ENCODE measurements at regions not wholly inside any gene's neighbourhood (a gene's known extent, or its start where the extent isn't known, plus 50 kb on each side); places are given as distances from the start of the nearest gene placed in this dataset.

DNA sequence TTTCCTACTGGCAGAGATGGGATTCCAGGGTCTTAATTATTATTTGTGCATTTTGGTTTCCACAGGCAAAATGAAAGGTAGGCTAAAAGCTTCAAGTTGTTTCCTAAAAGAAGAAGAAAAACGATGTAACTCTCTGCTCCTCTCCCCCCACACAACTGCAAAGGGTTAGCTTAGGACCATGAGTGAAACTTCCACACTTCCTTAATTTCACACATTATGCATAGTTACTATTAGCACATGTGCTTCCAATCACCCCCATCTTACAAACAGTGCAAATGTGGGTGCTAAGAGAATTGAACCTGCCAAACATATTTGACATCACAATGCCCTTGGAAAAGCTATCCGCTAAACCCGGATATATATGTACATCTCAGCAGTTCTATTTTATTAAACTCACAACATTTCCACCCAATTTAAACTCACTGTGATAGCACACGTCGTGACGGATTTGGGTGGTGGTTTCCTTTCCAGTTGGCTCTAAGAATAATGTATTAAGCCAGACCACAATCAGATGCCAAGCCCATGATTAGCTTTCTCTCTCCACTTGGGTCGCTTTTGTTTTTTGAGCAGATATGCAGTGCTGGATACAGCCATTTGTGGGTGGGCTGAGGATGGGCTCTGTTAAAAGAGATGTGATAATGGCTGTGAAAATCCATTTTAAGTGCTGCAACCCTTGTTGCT, 245.0 kb upstream of the POU2AF2 start:
- TF ChIP-seq, protein P1, sequence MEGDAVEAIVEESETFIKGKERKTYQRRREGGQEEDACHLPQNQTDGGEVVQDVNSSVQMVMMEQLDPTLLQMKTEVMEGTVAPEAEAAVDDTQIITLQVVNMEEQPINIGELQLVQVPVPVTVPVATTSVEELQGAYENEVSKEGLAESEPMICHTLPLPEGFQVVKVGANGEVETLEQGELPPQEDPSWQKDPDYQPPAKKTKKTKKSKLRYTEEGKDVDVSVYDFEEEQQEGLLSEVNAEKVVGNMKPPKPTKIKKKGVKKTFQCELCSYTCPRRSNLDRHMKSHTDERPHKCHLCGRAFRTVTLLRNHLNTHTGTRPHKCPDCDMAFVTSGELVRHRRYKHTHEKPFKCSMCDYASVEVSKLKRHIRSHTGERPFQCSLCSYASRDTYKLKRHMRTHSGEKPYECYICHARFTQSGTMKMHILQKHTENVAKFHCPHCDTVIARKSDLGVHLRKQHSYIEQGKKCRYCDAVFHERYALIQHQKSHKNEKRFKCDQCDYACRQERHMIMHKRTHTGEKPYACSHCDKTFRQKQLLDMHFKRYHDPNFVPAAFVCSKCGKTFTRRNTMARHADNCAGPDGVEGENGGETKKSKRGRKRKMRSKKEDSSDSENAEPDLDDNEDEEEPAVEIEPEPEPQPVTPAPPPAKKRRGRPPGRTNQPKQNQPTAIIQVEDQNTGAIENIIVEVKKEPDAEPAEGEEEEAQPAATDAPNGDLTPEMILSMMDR (IDR thresholded peaks at IDR 0.05) = no peak
- TF ChIP-seq EP300 (IDR thresholded peaks at IDR 0.05) = no peak

Data from upper lobe of left lung (tissue), 4 donors.